ENCODE measurements at regions not wholly inside any gene's neighbourhood (a gene's known extent, or its start where the extent isn't known, plus 50 kb on each side); places are given as distances from the start of the nearest gene placed in this dataset.

DNA sequence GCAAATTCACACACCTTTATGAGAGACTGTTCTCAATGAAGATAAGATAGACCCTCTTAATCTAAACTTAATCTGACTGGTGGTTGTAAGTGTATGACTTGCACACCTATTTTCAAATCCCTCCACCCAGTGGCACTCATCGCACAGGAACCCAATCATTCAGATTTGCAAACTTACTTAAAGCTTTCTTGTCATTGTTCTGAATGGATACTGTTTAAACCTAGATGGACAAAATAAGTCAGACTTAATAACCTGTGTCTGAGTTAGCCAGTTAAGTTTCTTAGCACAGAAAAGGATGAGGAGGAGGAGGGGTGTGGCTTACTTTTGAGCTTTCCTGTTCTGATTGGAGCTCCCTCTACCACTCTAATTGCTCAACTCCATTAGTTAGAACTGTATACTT lies 252.4 kb upstream of the CCNH start:
- H4K91ac ChIP-seq (ENCODE audit: low read depth, low read length, poor library complexity), result no peak overlapping the region
- no peak overlapping the region for H2BK12ac ChIP-seq (ENCODE audit: low read length)
- H3K23ac ChIP-seq (ENCODE audit: low read depth, low read length, poor library complexity), result no peak overlapping the region
- no peak for DNase-seq (ENCODE audit: low spot score)
- no peak overlapping the region for H3K4me3 ChIP-seq (ENCODE audit: low read length in 2 of 2)
- H2AFZ ChIP-seq (ENCODE audit: low read length), result no peak overlapping the region
- H3K79me1 ChIP-seq (ENCODE audit: low read depth, low read length), result no peaks in the 10 kb centered on the region
- no peak overlapping the region for H3K14ac ChIP-seq (ENCODE audit: low read length)
- H2BK120ac ChIP-seq (ENCODE audit: low read depth, low read length), result no peak overlapping the region
- H3K9me3 ChIP-seq (replicated peaks in 1 of 2; ENCODE audit: control insufficient read depth in 2 of 2, insufficient read depth in 1 of 2, low read depth in 1 of 2, low read length in 2 of 2), result no peaks in the 10 kb centered on the region
- H3K18ac ChIP-seq (ENCODE audit: low read length), result no peak overlapping the region
- H2BK5ac ChIP-seq (ENCODE audit: low read length), result no peak overlapping the region
- H3K4ac ChIP-seq (ENCODE audit: low read length), result no peak overlapping the region
- H4K8ac ChIP-seq (ENCODE audit: low read depth, low read length), result no peak overlapping the region
- H3K4me1 ChIP-seq (ENCODE audit: control insufficient read depth in 2 of 2, insufficient read depth in 1 of 2, low read depth in 1 of 2, low read length in 2 of 2), result no peaks in the 10 kb centered on the region
- H3K9ac ChIP-seq (ENCODE audit: low read depth, low read length, poor library complexity), result no peak overlapping the region
- no peak overlapping the region for H2AK5ac ChIP-seq (ENCODE audit: low read depth, low read length)
- no CpG with 5 or more reads among the region's 1 CpG for WGBS, 2 donors (ENCODE audit: extremely low coverage in 2 of 2, insufficient read length in 2 of 2, insufficient replicate concordance in 1 of 2)
- no peak overlapping the region for H2BK15ac ChIP-seq (ENCODE audit: low read length)
- no peaks in the 10 kb centered on the region for H3K27me3 ChIP-seq (ENCODE audit: control insufficient read depth in 3 of 3, insufficient read depth in 3 of 3, low read depth in 1 of 3, low read length in 3 of 3)
- no peak overlapping the region for H3K27ac ChIP-seq (replicated peaks; ENCODE audit: low read length)
- no peak overlapping the region for H3K4me2 ChIP-seq (ENCODE audit: insufficient read depth, low read length, poor library complexity, severe bottlenecking)
- no peaks in the 10 kb centered on the region for H3K36me3 ChIP-seq (replicated peaks in 1 of 2; ENCODE audit: control insufficient read depth in 2 of 2, insufficient read depth in 2 of 2, low read length in 2 of 2)

DNA sequence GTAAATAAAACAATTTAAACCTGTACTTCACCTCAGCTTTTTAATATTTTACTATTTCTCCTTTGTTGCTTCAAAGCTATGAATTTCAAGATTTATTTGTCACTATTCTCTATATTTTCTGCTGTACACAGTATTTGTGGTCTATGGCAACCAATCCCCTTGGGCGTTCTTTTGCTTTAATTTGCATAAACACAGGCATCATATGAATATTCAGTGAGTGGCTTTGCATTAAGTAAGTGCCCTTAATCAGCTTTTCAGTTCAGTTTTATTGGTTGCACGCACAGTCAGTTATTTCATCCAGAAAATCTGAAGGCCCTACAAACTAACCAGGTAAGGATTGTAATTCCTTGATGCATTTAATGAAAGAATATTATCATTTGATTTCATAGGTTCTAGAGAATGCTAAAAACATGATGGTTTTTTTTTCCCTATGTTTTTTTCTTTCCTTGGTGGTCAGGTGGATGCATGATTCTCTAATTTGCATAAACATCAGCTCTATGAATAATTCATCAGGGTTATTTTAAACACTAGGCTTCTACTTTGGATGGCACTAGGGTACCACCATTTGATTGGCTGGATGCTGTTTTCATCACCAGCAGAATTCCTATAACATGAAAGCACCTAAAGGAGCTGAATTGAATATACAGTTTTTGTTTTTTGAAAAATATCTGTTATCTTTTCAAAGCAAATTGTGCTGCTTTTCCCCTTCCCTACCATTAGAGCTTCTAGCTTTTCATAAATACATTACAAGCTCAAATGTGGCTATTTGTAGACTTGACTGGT lies 249.2 kb upstream of the CCNH start:
- no peak overlapping the region for H3K4ac ChIP-seq (ENCODE audit: low read length)
- no peak overlapping the region for H3K27ac ChIP-seq (replicated peaks; ENCODE audit: low read length)
- H2AFZ ChIP-seq (ENCODE audit: low read length), result no peak overlapping the region
- H3K9me3 ChIP-seq (replicated peaks in 1 of 2; ENCODE audit: control insufficient read depth in 2 of 2, insufficient read depth in 1 of 2, low read depth in 1 of 2, low read length in 2 of 2), result no peaks in the 10 kb centered on the region
- H4K91ac ChIP-seq (ENCODE audit: low read depth, low read length, poor library complexity), result no peak overlapping the region
- no peak overlapping the region for H2BK120ac ChIP-seq (ENCODE audit: low read depth, low read length)
- no peak overlapping the region for H2BK15ac ChIP-seq (ENCODE audit: low read length)
- H3K18ac ChIP-seq (ENCODE audit: low read length), result no peak overlapping the region
- no peak overlapping the region for H2AK5ac ChIP-seq (ENCODE audit: low read depth, low read length)
- no peak overlapping the region for H3K4me3 ChIP-seq (ENCODE audit: low read length in 2 of 2)
- no peak overlapping the region for H2BK12ac ChIP-seq (ENCODE audit: low read length)
- no peak overlapping the region for H3K9ac ChIP-seq (ENCODE audit: low read depth, low read length, poor library complexity)
- H2BK5ac ChIP-seq (ENCODE audit: low read length), result no peak overlapping the region
- H4K8ac ChIP-seq (ENCODE audit: low read depth, low read length), result no peak overlapping the region
- H3K27me3 ChIP-seq (ENCODE audit: control insufficient read depth in 3 of 3, insufficient read depth in 3 of 3, low read depth in 1 of 3, low read length in 3 of 3), result no peaks in the 10 kb centered on the region
- no CpG with 5 or more reads among the region's 2 CpGs for WGBS, 2 donors (ENCODE audit: extremely low coverage in 2 of 2, insufficient read length in 2 of 2, insufficient replicate concordance in 1 of 2)
- H3K36me3 ChIP-seq (replicated peaks in 1 of 2; ENCODE audit: control insufficient read depth in 2 of 2, insufficient read depth in 2 of 2, low read length in 2 of 2), result no peaks in the 10 kb centered on the region
- H3K14ac ChIP-seq (ENCODE audit: low read length), result no peak overlapping the region
- no peak for DNase-seq (ENCODE audit: low spot score)
- H3K4me2 ChIP-seq (ENCODE audit: insufficient read depth, low read length, poor library complexity, severe bottlenecking), result no peak overlapping the region
- H3K4me1 ChIP-seq (ENCODE audit: control insufficient read depth in 2 of 2, insufficient read depth in 1 of 2, low read depth in 1 of 2, low read length in 2 of 2), result no peaks in the 10 kb centered on the region
- H3K23ac ChIP-seq (ENCODE audit: low read depth, low read length, poor library complexity), result no peak overlapping the region
- H3K79me1 ChIP-seq (ENCODE audit: low read depth, low read length), result no peaks in the 10 kb centered on the region

DNA sequence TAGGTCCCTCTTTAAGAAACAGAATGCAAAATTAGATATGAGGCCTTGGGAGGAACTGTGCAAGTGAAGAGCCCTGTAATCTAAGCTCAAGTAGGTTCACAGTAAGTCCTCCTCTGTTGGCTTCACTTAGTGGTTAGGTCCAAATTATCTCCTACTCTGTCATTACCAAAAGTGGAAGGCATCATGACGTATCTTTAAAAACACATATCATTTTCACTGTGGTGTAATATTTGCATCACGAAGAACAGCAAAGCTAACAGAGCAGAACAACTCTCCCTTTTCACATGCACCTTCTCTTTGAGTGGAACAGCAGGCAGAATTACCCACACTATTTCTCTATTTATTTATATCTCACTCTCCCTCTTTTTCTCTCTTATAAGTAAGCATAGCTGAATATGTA lies 240.5 kb upstream of the CCNH start:
- H3K4me2 ChIP-seq (ENCODE audit: insufficient read depth, low read length, poor library complexity, severe bottlenecking), result no peak overlapping the region
- H4K8ac ChIP-seq (ENCODE audit: low read depth, low read length), result no peak overlapping the region
- peaks cover 0 to 1% of the 10 kb centered on the region in 2 donors for H3K4me1 ChIP-seq (ENCODE audit: control insufficient read depth in 2 of 2, insufficient read depth in 1 of 2, low read depth in 1 of 2, low read length in 2 of 2)
- H3K4ac ChIP-seq (ENCODE audit: low read length), result no peak overlapping the region
- no peak for DNase-seq (ENCODE audit: low spot score)
- H3K79me1 ChIP-seq (ENCODE audit: low read depth, low read length), result no peaks in the 10 kb centered on the region
- no peak overlapping the region for H2AFZ ChIP-seq (ENCODE audit: low read length)
- no peak overlapping the region for H3K9ac ChIP-seq (ENCODE audit: low read depth, low read length, poor library complexity)
- no peak overlapping the region for H3K18ac ChIP-seq (ENCODE audit: low read length)
- H2BK120ac ChIP-seq (ENCODE audit: low read depth, low read length), result no peak overlapping the region
- no peak overlapping the region for H2BK15ac ChIP-seq (ENCODE audit: low read length)
- H3K23ac ChIP-seq (ENCODE audit: low read depth, low read length, poor library complexity), result no peak overlapping the region
- H4K91ac ChIP-seq (ENCODE audit: low read depth, low read length, poor library complexity), result no peak overlapping the region
- H3K27me3 ChIP-seq (ENCODE audit: control insufficient read depth in 3 of 3, insufficient read depth in 3 of 3, low read depth in 1 of 3, low read length in 3 of 3), result no peaks in the 10 kb centered on the region
- WGBS, 2 donors (ENCODE audit: extremely low coverage in 2 of 2, insufficient read length in 2 of 2, insufficient replicate concordance in 1 of 2), result no CpG with 5 or more reads among the region's 2 CpGs
- no peaks in the 10 kb centered on the region for H3K36me3 ChIP-seq (replicated peaks in 1 of 2; ENCODE audit: control insufficient read depth in 2 of 2, insufficient read depth in 2 of 2, low read length in 2 of 2)
- no peak overlapping the region for H3K27ac ChIP-seq (replicated peaks; ENCODE audit: low read length)
- no peak overlapping the region for H3K4me3 ChIP-seq (ENCODE audit: low read length in 2 of 2)
- H3K9me3 ChIP-seq (replicated peaks in 1 of 2; ENCODE audit: control insufficient read depth in 2 of 2, insufficient read depth in 1 of 2, low read depth in 1 of 2, low read length in 2 of 2), result no peaks in the 10 kb centered on the region
- H2BK5ac ChIP-seq (ENCODE audit: low read length), result no peak overlapping the region
- no peak overlapping the region for H3K14ac ChIP-seq (ENCODE audit: low read length)
- no peak overlapping the region for H2AK5ac ChIP-seq (ENCODE audit: low read depth, low read length)
- H2BK12ac ChIP-seq (ENCODE audit: low read length), result no peak overlapping the region

DNA sequence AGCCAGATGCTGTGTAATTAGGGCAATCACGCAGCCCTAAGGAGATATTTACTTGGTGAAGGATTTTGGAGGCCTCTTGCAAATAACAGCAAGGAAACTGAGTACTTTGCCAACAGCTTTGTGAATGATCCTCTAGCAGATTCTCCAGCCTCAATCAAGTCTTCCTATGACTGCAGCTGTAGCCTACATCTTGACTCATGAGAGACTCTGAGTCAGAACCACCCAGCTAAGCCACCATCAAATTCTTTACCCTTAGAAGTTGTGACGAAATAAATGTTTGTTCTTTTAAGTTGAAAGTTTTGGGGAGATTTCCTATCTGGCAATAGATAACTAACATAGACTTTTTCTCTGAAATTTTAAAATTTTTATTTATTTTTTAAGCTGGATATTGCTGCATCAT lies 237.6 kb upstream of the CCNH start:
- Histone ChIP-seq H3K9me3 (replicated peaks in 1 of 2; ENCODE audit: control insufficient read depth in 2 of 2, insufficient read depth in 1 of 2, low read depth in 1 of 2, low read length in 2 of 2) (no peaks in the 10 kb centered on the region), H3K23ac (ENCODE audit: low read depth, low read length, poor library complexity) (no peak overlapping the region), H2AFZ (ENCODE audit: low read length) (no peak overlapping the region), H2BK15ac (ENCODE audit: low read length) (no peak overlapping the region), H2AK5ac (ENCODE audit: low read depth, low read length) (no peak overlapping the region), H3K14ac (ENCODE audit: low read length) (no peak overlapping the region), H4K8ac (ENCODE audit: low read depth, low read length) (no peak overlapping the region), H3K18ac (ENCODE audit: low read length) (no peak overlapping the region), H3K36me3 (replicated peaks in 1 of 2; ENCODE audit: control insufficient read depth in 2 of 2, insufficient read depth in 2 of 2, low read length in 2 of 2) (no peaks in the 10 kb centered on the region), H2BK5ac (ENCODE audit: low read length) (no peak overlapping the region), H2BK120ac (ENCODE audit: low read depth, low read length) (no peak overlapping the region), H3K9ac (ENCODE audit: low read depth, low read length, poor library complexity) (no peak overlapping the region), H3K27ac (replicated peaks; ENCODE audit: low read length) (no peak overlapping the region), H3K4me2 (ENCODE audit: insufficient read depth, low read length, poor library complexity, severe bottlenecking) (no peak overlapping the region), H2BK12ac (ENCODE audit: low read length) (no peak overlapping the region), H3K4me3 (ENCODE audit: low read length in 2 of 2) (no peak overlapping the region), H3K4me1 (ENCODE audit: control insufficient read depth in 2 of 2, insufficient read depth in 1 of 2, low read depth in 1 of 2, low read length in 2 of 2) (peaks cover 0 to 1% of the 10 kb centered on the region in 2 donors), H3K27me3 (ENCODE audit: control insufficient read depth in 3 of 3, insufficient read depth in 3 of 3, low read depth in 1 of 3, low read length in 3 of 3) (no peaks in the 10 kb centered on the region), H4K91ac (ENCODE audit: low read depth, low read length, poor library complexity) (no peak overlapping the region), H3K79me1 (ENCODE audit: low read depth, low read length) (no peaks in the 10 kb centered on the region), H3K4ac (ENCODE audit: low read length) (no peak overlapping the region)
- DNase-seq (ENCODE audit: low spot score), result no peak
- no CpG with 5 or more reads among the region's 2 CpGs for WGBS, 2 donors (ENCODE audit: extremely low coverage in 2 of 2, insufficient read length in 2 of 2, insufficient replicate concordance in 1 of 2)

All from neuronal stem cell (in vitro differentiated cells).